Suprapubic skin (tissue), 4 donors: ENCODE measurements at regions not wholly inside any gene's neighbourhood (a gene's known extent, or its start where the extent isn't known, plus 50 kb on each side); places are given as distances from the start of the nearest gene placed in this dataset.

ENCODE experiments used
- EP300 ChIP-seq: sonication (generic); formaldehyde crosslinking; IDR thresholded peaks from one replicate; pipeline ENCODE4 v1.6.1; 2017; ENCODE audit warnings: antibody characterized with exemption
- POLR2A ChIP-seq, 2 donors: fragments of 450-650 bp; IDR thresholded peaks; one replicate each; pipeline ENCODE4 v1.6.1; 2017; ENCODE audit warnings: antibody characterized with exemption in 2 of 2, mild to moderate bottlenecking in 2 of 2, moderate library complexity in 2 of 2
- POLR2AphosphoS5 ChIP-seq, 3 donors: sonication (generic); formaldehyde crosslinking; IDR thresholded peaks; one replicate each; pipeline ENCODE4 v1.6.1; 2017; ENCODE audit warnings: antibody characterized with exemption in 3 of 3
- TF ChIP-seq, protein P1 (sequence below), 2 donors: fragments of 200-600 bp in 1 of 2; fragments of 450-650 bp in 1 of 2; sonication (generic) in 1 of 2; IDR thresholded peaks; one replicate each; pipeline ENCODE4 v1.5.1; 2016 to 2019; ENCODE audit warnings: antibody characterized with exemption in 2 of 2, mild to moderate bottlenecking in 1 of 2, moderate library complexity in 1 of 2

DNA sequence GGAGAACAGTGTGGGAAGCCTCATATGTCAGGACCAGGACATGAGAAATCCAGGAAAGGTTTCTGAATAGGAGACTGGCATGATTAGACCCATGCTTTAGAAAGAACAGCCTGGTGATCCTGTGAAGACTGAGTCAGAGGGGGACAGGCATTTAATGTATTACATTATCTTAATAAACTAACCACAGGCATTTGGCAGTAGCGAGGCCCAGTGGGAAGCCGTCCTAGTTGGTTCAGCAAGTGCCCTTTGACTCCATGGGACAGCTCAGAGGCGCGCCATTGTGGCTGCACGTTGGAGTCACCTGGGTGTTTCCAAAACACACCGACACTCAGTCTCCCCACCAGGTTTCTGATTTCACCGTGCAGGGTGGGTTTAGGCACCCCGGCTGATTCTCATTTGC, 90.5 kb upstream of the DGKG start:
- TF ChIP-seq, protein P1, sequence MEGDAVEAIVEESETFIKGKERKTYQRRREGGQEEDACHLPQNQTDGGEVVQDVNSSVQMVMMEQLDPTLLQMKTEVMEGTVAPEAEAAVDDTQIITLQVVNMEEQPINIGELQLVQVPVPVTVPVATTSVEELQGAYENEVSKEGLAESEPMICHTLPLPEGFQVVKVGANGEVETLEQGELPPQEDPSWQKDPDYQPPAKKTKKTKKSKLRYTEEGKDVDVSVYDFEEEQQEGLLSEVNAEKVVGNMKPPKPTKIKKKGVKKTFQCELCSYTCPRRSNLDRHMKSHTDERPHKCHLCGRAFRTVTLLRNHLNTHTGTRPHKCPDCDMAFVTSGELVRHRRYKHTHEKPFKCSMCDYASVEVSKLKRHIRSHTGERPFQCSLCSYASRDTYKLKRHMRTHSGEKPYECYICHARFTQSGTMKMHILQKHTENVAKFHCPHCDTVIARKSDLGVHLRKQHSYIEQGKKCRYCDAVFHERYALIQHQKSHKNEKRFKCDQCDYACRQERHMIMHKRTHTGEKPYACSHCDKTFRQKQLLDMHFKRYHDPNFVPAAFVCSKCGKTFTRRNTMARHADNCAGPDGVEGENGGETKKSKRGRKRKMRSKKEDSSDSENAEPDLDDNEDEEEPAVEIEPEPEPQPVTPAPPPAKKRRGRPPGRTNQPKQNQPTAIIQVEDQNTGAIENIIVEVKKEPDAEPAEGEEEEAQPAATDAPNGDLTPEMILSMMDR (IDR thresholded peaks at IDR 0.05): no peak
- TF ChIP-seq POLR2AphosphoS5 (IDR thresholded peaks at IDR 0.05) (no peak), POLR2A (IDR thresholded peaks at IDR 0.05) (no peak), EP300 (no peak)
